HEK293 (cell line): ENCODE measurements at regions not wholly inside any gene's neighbourhood (a gene's known extent, or its start where the extent isn't known, plus 50 kb on each side); places are given as distances from the start of the nearest gene placed in this dataset.

ENCODE experiments used
- BCL11A ChIP-seq: fragments of 450-650 bp; formaldehyde crosslinking; IDR thresholded peaks from 2 replicates; pipeline ENCODE4 v1.5.1; 2016; ENCODE audit warnings: low read depth, missing biosample characterization, missing genetic modification characterization
- HOXA7 ChIP-seq: sonication (generic); formaldehyde crosslinking; IDR thresholded peaks from 2 replicates; pipeline ENCODE4 v1.8.1; 2022; ENCODE audit warnings: missing genetic modification reagents, borderline replicate concordance
- HOXD13 ChIP-seq: sonication (generic); formaldehyde crosslinking; IDR thresholded peaks from 2 replicates; pipeline ENCODE4 v1.8.0; 2022; ENCODE audit warnings: missing genetic modification reagents, borderline replicate concordance
- ZNF114 ChIP-seq: fragments of 450-650 bp; formaldehyde crosslinking; IDR thresholded peaks from 2 replicates; pipeline ENCODE4 v1.5.0; 2017; ENCODE audit warnings: missing biosample characterization, missing genetic modification characterization
- ZNF335 ChIP-seq: fragments of 450-650 bp; formaldehyde crosslinking; conservative IDR thresholded peaks from 2 replicates; pipeline ENCODE4 v1.5.1; 2016; ENCODE audit warnings: missing biosample characterization, missing genetic modification characterization
- ZNF416 ChIP-seq: fragments of 450-650 bp; formaldehyde crosslinking; IDR thresholded peaks from 2 replicates; pipeline ENCODE4 v1.5.1; 2016; ENCODE audit warnings: missing biosample characterization, missing genetic modification characterization
- ZNF426 ChIP-seq: fragments of 450-650 bp; formaldehyde crosslinking; IDR thresholded peaks from 2 replicates; pipeline ENCODE4 v1.5.1; 2017; ENCODE audit warnings: missing biosample characterization, missing genetic modification characterization, mild to moderate bottlenecking, inconsistent platforms, moderate library complexity
- TF ChIP-seq, protein P1 (sequence below): fragments of 450-650 bp; formaldehyde crosslinking; IDR thresholded peaks from 2 replicates; pipeline ENCODE4 v1.5.1; 2016; ENCODE audit warnings: missing biosample characterization, missing genetic modification characterization
- TF ChIP-seq, protein P2 (sequence below): fragments of 450-650 bp; formaldehyde crosslinking; IDR thresholded peaks from 2 replicates; pipeline ENCODE4 v1.5.1; 2016; ENCODE audit warnings: missing biosample characterization, missing genetic modification characterization

DNA sequence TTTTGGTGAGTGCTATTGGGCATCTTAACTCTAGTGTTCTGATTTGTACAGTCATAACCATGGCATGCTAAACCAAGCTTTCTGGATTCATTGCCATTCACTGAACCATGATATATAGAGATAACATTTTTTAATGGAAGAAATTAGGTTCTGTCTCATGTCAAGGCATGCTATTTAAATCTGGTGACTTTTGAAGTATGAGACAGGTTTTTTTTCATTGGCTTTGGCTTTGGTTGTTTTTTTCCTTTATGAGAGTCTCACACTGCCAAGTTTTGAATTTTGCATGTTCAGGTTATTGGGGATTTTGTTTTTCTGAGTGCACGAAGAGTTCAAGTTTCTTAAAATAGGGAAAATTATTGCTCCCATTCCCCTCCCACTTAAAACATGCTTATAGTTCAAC is 141.3 kb upstream of the ADAMTS5 start:
- TF ChIP-seq ZNF426 (tag by site-specific recombination) (no peak), BCL11A (tag by site-specific recombination) (no peak), ZNF416 (tag by site-specific recombination) (no peak), ZNF335 (no peak), HOXA7 (CRISPR knock-in tag) (no peak), HOXD13 (CRISPR knock-in tag) (no peak), ZNF114 (no peak)
- TF ChIP-seq, protein P1, sequence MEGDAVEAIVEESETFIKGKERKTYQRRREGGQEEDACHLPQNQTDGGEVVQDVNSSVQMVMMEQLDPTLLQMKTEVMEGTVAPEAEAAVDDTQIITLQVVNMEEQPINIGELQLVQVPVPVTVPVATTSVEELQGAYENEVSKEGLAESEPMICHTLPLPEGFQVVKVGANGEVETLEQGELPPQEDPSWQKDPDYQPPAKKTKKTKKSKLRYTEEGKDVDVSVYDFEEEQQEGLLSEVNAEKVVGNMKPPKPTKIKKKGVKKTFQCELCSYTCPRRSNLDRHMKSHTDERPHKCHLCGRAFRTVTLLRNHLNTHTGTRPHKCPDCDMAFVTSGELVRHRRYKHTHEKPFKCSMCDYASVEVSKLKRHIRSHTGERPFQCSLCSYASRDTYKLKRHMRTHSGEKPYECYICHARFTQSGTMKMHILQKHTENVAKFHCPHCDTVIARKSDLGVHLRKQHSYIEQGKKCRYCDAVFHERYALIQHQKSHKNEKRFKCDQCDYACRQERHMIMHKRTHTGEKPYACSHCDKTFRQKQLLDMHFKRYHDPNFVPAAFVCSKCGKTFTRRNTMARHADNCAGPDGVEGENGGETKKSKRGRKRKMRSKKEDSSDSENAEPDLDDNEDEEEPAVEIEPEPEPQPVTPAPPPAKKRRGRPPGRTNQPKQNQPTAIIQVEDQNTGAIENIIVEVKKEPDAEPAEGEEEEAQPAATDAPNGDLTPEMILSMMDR (tag by site-specific recombination): no peak
- TF ChIP-seq, protein P2, sequence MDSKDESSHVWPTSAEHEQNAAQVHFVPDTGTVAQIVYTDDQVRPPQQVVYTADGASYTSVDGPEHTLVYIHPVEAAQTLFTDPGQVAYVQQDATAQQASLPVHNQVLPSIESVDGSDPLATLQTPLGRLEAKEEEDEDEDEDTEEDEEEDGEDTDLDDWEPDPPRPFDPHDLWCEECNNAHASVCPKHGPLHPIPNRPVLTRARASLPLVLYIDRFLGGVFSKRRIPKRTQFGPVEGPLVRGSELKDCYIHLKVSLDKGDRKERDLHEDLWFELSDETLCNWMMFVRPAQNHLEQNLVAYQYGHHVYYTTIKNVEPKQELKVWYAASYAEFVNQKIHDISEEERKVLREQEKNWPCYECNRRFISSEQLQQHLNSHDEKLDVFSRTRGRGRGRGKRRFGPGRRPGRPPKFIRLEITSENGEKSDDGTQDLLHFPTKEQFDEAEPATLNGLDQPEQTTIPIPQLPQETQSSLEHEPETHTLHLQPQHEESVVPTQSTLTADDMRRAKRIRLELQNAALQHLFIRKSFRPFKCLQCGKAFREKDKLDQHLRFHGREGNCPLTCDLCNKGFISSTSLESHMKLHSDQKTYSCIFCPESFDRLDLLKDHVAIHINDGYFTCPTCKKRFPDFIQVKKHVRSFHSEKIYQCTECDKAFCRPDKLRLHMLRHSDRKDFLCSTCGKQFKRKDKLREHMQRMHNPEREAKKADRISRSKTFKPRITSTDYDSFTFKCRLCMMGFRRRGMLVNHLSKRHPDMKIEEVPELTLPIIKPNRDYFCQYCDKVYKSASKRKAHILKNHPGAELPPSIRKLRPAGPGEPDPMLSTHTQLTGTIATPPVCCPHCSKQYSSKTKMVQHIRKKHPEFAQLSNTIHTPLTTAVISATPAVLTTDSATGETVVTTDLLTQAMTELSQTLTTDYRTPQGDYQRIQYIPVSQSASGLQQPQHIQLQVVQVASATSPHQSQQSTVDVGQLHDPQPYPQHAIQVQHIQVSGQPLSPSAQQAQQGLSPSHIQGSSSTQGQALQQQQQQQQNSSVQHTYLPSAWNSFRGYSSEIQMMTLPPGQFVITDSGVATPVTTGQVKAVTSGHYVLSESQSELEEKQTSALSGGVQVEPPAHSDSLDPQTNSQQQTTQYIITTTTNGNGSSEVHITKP (tag by site-specific recombination): no peak
